ENCODE measurements at regions not wholly inside any gene's neighbourhood (a gene's known extent, or its start where the extent isn't known, plus 50 kb on each side); places are given as distances from the start of the nearest gene placed in this dataset.
A peak's percentile ranks its signal among the peaks of the same experiment; 100 is the strongest.

DNA sequence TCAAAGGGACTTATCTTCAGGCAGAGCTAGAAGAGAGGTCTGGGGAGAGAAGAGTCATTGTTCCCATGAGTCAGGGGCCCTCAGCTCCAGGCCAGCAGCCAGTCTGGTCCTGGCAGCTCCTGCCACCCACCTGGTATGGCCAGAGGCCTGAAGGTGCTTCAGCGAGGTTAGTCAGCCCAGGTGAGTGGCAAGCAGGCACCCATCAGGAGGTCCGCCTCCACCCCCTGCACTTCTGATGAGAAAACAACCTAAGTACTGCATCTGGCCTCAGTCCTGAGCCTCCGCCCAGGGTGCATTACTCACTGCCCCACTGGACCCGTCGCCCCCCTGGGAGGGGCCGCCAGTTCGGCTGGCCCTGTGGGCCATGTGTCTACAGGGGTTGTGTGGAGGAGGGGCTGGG lies 130.2 kb downstream of the INHBB start:
- no peak for DNase-seq (ENCODE audit: low read depth)

DNA sequence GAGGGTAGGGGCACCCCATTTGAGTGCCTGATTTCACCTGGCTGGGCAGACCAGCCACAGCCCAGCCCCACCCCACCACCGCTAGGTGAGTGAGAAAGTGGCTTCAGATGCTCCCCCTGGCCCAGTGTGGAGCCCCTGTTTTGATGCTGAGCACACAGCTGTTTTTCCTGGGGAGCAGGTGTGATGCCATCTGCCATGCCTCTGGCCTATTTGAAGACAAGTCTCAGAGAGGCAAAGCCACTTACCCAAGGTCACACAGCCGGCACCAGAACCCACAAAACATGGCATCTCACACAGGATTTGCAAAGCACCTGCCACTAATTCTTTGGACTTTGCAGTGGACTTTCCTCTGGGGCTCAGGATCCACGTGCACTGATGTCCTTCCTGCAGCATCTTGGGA lies 131.3 kb downstream of the INHBB start:
- no peak for DNase-seq (ENCODE audit: low read depth)

DNA sequence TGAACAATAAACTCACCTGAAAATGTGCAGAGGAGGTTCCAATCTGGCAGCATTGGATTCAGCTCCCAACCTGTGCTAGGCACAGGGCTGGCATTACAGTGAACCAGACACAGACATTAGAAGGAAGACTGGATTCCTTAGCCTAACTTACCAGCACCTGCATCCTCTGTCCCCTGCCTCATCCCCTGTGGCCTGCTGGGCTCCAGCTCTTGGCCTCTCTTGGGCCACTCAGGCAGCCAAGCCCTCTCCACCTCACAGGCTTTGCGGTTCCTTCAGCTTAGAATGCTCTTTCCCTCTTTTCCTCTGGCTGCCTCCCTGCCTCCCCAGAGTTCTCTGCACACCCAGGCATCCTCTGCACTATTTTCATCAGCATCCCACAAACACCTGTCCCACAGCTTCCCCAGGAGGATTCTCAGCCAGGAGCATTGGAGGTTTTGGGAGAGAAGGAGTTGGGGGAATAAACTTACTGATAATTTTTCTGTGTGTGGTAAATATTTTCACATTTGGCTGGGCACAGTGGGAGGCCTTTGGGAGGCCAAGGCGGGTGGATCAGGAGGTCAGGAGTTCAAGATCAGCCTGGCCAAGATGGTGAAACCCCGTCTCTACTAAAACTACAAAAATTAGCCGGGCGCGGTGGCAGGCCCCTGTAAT lies 132.0 kb downstream of the INHBB start:
- DNase-seq (ENCODE audit: low read depth) = no peak

DNA sequence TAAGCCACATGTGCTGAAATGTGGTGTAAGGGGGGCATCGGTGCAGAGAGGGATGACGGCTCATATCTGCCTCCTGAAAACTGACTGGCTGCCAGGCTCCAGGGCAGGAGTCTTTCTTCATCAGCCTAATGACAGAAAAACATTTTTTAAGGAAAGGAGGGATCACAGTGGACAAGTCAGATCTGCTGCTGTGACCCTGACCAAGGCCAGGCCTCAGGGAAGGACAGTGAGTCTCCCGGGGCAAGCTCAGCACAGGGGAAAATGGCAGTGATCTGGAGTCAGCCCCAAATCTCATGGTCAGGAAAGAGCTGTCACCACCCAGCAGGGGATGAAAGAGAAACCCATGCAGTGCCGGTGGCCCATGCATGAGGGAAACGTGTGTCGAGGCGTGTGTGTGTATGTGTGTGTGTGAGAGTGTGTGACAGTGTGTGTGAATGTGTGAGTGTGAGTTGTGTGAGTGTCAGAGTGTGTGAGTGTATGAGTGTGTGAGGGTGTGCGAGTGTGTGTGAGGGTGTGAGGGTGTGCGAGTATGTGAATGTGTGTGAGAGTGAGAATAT lies 134.5 kb downstream of the INHBB start:
- no peak for DNase-seq (ENCODE audit: low read depth)

DNA sequence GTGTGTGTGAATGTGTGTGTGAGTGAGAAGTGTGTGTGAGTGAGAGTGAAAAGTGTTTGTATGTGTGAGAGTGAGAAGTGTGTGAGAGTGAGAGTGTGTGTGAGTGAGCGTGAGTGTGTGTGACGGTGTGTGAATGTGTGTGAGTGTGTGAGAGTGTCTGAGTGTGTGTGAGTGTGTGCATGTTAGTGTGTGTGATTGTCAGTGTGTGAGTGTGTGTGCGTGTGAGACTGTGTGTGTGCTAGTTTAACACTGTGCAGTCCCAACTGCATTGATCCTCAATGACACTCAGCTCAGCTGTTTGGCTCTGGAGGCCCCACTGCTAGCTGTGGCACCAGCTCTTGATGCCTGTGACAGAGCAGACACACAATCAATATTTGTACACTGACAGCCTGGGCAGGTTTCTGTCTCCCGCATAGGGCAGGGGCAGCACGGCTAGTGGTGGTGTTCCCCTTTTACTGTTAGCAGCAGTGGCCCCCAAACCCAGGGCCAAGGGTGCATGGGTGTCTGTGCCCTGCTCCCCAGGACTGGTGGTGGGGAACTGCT lies 135.0 kb downstream of the INHBB start:
- DNase-seq (ENCODE audit: low read depth) = no peak

DNA sequence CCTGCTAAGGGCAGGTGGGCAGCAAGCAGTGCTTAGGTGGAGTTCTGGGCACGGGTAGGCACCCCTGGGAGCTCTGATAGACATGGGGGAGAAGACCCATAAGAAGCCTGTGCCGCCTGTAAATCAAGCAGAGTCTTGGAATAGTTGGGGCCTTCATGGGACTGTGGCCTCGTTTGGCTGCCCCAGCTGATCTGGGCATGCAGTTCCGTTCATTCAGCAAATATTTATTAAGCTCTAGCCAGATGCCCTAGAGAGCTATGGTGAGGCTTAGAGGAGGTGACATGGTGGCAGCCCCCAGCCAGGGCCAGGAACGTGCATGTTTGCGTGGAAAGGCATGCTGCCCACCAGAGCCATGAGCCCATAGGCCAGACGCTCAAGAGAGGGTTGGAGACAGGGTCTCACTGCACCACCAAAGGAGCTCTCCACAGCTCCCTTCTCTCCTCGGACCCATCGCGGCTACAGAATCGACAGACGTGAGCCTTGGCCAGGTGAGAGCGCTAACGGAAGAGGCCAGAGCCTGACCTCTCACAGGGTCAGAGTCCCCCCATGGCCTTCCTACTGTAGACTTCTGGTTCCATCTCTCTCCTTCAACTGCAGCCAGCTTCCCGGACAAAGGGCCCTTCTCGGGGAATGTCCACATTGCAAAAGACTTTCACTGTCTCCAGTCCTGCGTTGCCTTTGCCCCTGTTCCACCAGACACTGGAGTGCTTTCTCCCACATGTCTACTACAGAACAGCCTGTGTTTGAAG lies 135.7 kb downstream of the INHBB start:
- DNase-seq (ENCODE audit: low read depth) = no peak

DNA sequence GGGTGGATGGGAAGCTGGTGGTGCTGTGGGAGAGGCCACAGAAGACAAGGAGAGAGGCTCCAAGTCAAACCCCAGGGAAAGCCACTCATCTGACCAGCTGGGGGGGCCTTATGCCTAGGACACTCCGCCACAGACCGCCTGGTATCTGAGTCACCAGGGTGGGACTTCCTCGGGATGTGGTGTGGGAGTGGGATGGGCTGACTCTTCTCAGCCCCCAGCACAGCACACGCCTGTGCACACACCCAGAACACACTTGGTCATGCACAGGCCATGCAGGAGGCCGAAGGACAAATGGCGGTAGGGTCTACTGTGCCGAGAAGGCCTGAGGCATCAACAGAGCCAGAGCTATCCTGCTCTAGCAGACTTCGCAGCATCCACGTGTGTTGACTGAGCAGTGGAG lies 136.4 kb downstream of the INHBB start:
- DNase-seq (ENCODE audit: low read depth) = no peak

DNA sequence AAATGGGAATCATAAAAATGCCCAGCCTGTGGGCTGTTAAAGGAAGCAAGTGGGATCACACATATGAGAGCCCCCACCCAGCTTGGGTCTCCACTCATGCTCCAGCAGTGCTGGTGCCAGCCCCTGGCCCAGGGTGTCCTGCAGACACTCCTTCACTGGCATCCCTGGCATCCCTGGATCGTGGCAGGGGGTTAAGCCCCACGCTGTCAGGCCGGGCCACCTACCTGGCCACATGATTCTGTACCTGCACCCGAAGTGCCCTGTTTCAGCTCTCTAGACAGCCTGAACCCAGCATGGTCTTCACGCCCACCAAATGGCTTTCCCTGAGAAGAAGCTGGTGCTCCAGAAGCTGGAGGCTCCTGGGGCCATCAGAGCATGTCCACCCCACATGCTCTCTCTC lies 137.4 kb downstream of the INHBB start:
- DNase-seq (ENCODE audit: low read depth) = no peak

DNA sequence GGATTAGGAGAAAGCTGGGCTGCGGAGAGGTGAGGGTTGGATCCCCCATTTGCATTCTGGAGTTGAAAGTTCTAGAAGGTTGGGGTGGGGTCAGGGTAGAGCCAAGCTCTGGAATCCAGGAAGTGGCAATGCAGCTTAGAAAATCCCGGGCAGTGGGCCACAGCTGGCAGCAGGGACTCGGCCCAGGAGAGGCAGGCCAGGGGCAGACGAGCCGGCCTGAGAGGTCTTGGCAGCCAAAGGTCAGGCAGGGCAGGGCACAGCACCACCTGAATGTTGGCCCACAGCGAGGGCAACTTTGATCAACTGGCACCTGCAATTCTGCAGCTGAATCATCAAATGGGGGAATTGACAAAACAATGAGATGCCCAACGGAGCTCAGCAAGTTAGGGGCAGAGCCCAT lies 139.2 kb downstream of the INHBB start:
- DNase-seq (ENCODE audit: low read depth) = no peak

DNA sequence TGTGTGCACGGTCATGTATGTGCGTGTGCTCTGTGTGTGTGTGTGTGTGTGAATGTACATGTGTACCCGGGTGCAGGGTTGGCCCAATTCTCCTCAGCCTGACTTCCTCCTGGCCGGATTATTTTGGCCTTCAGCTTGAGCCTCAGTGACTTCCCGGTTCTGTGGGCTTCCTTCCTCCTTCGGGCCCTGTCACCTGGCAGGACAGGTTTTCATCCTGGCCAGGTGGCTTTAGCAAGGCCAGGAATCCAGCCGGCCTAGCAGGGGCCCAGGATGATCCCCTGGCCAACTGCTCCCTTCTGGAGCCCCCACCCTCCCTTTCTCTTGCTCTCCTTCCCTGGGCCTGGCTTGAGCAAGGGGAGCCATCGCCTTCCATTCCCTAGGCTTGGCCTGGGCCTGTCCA lies 140.5 kb downstream of the INHBB start:
- DNase-seq (ENCODE audit: low read depth) = no peak

DNA sequence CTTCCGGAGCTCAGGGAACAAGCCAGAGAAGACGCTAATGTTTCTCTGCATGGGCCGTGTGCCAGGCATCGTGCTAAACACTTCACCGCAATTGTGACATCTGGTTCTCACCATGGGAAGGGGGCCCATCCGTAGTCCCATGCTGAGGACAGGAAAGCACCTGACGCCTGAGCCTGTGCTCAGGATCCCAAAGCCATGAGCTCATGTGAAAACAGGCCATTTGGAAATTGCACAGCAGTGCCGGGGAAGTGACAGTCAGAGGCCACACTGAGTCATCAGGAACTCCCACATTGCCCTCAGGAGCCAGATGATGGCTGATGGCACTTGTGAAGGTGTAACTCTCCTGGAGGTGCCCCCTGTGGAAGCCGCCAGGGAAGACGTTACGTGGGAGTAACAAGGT lies 141.0 kb downstream of the INHBB start:
- peak; percentile 68 for DNase-seq (ENCODE audit: low read depth)

DNA sequence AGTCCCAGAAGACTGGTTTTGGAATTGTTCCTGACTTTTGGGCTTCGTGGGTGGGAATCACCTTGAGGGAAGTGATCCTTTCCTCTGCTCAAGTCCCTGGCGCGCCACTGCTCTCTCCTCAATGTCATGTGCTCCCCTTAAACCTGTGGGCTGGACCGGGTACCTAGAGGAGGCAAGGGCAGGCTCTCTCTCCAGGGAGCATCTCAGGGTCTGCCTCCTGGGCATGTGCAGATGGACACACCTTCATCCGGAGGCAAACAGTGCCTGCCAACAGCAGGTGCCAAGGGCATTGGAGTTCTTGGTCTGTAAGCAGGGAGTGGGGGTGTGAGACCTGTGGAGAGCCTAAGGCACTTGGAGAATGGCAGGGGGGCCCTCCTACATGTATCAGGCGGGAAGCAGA lies 142.6 kb downstream of the INHBB start:
- DNase-seq (ENCODE audit: low read depth) = no peak

DNA sequence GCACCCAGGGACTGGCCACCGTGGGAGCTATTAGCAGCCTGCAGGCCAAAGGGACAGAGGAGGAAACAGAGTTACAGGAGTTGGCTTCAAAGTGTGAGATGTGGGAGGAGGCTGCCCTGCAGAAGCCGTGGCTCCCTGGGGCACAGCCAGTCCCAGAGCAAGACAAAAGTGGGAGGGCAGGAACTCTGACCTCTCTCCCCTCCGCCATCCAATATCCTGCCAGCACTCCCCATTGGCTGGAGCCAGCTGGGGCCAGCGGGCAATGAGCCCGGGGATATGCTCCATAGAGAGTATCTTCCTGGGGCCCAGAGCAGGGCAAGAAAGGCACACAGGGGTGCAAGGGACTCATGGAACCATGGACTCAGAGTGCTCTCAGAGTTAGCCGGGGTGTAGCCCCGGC lies 143.1 kb downstream of the INHBB start:
- DNase-seq (ENCODE audit: low read depth) = no peak

DNA sequence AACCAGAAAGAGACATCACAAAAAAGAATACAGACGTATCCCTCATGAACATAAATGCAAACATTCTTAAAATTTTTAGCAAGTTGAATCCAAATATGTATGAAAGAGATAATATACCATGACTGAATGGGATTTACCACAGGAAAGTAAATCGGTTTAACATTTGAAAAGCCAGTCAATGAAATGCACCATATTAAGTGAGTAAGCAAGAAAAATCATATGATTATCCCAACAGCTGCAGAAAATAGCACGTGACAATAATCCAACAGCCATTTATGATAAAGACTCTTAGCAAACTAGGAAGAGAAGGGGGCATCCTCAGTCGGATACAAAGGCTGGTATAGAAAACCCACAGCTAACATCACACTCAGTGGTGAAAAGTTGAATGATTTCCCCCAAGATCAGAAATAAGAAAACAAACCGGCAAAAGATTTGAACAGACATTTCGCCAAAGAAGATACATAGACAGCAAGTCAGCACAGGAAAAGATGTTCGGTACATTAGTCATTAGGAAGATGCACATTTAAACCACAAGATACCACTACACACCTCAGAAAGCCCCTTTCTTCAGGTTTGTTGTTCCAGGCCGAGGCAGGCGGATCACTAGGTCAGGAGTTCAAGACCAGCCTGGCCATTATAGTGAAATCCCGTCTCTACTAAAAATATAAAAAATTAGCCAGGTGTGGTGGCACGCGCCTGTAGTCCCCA lies 144.3 kb downstream of the INHBB start:
- DNase-seq (ENCODE audit: low read depth) = no peak

DNA sequence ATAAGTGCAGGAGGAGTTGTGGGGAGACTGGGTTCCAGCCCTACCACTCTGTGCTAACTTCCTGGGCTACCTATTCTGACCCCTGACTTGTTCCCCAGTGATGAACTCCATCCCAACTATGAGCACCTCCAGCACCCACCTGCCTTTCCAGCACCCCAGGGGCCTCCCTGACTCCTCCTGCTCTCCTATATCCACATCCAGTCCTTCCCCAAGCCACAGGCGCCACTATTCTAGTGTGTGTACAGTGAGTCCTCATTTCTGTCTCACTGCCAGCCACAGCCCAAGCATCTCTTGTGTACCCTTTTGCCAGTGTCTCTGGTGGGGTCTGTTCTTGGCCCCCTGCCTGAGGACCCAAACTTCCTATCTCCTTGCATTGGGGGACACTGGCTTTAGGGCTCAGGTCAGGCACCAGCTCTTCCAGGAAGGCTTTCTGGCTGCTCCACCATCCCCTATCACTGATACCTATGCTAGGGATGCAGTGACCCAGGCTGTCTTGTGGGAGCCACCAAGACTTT lies 145.2 kb downstream of the INHBB start:
- no peak for DNase-seq (ENCODE audit: low read depth)

DNA sequence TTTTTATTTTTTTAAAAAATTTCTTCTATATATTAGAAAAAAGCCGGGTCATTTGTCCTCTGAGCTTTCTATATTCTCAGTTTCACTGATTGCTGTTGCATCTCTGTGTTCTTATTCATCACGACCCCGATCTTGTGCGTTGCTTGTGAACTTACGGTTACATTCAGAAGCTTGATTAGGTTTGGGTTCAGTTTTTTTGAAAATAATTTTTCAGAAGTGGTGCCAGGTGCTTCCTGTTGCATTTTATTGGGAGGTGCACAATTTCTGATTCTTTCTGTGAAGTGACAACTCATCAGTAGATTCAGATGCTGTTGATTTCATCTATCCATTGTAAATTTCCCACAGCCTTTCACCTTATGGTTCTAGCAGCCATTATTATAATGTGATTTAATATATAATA lies 147.3 kb downstream of the INHBB start:
- no peak for DNase-seq (ENCODE audit: low read depth)

DNA sequence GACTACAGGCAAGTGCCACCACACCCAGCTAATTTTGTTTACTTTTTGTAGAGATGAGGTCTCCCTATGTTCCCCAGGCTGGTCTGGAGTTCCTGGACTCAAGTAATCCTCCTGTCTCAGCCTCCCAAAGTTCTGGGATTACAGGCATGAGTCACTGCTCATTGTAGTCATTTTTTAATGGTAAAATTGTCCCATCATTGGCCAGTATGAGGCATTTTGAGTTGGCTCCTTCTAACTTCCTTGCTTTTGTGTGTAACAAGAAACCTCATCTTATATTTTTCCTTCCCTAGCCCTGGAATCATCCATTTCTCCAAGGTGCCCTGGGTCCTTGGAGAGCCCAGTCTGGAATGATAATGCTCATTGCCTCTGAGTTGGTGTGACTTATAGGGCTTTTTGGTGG lies 148.5 kb downstream of the INHBB start:
- peak; percentile 36 for DNase-seq (ENCODE audit: low read depth)

DNA sequence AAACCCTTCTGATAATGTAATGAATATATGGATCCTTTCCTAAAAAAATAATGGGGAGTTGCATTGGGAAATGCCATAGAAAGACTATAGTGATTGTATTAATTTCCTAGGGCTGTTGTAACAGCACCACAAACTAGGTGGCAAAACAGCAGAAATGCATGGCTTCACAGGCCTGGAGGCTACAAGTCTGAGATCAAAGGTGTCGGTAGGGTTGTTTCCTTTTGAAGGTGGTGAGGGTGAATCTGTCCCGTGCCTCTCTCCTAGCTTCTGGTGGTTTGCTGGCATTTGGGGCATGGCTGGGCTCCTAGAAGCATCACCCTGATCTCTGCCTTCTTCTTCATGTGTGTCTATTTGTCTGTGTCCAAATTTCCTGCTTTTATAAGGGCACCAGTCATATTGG lies 149.7 kb downstream of the INHBB start:
- DNase-seq (ENCODE audit: low read depth) = no peak

DNA sequence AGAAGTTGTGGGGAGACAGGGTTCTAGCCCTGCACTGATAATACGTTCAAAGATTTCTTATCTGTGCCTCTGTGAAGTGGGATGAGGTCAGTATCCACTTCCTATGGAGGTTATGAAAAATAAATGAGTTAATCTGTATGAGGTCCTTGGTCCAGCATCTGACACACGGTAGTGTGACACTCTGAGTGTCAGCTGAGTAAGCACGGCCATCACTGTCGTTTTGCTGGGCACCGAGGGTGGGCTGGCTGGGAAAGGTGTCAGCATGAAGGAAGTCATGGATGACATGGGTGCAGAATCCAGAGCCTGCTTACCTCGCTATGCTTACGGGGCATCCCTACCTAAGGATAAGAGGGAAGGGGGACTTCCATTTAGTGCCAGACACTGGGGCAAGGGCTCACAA lies 150.3 kb downstream of the INHBB start:
- DNase-seq (ENCODE audit: low read depth) = no peak

DNA sequence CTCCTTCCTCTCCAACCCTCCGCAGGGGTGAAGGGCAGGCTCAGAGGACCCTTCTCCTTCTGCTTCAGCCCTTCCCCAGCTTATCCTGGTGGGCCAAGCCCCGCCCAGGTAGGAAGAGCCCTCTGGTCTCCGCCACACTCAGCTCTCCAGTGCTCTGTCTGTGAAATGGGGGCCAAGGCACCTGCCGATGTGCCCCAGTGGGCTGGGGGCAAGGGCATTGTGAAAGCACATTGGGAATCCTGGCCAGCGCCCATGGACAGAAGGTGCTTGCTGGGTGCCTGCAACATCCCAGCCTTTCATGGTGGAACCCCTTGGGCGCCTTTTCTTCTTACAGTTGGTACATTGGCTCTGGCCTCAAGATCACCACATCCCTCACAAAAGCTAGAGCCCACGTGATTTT lies 150.8 kb downstream of the INHBB start:
- no peak for DNase-seq (ENCODE audit: low read depth)

DNA sequence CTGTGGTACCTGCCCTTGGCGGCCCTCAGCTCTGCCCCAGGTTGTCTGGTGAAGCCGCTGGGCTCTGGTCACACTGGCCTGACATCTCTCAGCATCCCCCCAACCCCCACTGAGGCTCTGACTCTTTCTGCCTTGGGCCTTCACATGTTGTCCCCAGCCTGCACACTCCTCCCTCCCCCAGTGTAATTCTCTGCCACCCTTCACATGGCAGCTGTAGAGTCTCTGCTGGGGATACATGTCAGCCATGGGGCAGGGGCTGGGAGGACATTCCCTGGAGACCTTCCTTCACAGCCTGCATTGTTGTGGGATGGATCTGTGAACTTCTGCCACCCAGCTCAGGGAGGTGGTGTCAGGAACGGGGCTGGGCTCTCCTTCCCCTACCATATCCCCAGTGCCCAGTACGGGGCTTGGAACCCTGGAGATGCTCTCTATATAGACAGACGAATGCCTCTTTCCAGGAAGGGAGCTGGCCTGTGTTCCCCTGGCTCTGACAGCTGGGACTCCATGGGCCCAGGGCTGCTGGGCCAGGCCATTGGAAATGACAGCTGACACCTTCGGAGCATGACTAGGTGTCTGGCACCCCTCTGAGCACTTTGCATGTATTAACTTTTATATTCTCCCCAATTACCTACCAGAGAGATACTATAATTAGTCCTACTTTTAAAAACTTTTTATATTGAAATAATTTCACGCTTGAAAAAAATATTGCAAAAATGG lies 151.5 kb downstream of the INHBB start:
- DNase-seq (ENCODE audit: low read depth) = no peak

DNA sequence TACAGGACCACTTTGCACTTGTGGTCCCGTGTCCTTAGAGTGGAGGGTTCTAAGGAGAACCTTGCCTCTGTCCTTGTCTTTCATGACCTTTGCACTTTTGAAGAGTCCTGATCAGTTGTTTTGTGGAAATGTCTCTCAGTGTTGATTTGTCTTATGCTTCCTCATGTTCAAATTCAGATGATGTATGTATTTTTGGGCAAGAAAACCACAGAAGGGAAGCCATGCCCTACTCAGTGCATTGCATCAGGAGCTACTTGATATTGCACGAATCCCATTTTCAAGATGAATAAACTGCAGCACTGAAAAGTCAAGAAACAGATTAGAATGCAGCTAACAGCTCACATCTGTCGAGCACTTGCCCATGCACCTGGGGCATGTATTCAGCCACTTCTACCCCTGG lies 152.2 kb downstream of the INHBB start:
- DNase-seq (ENCODE audit: low read depth) = no peak
